Right renal pelvis (tissue), 4 donors: ENCODE measurements at regions not wholly inside any gene's neighbourhood (a gene's known extent, or its start where the extent isn't known, plus 50 kb on each side); places are given as distances from the start of the nearest gene placed in this dataset.

Experiments used
- DNase-seq, 4 donors: peaks; one replicate each; pipeline ENCODE4 v3.0.0-alpha.2; 2013; ENCODE audit warnings: low read depth in 4 of 4, low spot score in 3 of 4, missing footprints in 1 of 4

DNA sequence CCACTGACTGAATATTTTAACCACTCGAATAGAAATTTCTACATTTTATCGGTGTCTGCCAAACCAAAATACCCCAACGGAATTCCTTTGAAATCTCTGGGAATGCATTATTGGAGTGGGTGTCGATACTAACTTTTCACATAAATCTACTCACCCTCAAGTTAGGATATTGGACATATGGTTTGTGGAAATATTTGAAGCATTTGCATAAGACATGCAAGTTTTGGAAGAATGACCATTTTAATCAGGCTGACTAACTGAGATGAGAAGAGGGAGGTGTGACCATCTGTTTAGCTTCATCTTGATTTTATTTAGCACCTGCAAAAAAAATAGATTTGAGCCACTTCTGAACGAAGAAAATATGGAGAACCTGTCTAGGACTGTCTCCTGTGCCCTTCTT lies 61.2 kb downstream of the KLF6 start:
- DNase-seq = no peak

DNA sequence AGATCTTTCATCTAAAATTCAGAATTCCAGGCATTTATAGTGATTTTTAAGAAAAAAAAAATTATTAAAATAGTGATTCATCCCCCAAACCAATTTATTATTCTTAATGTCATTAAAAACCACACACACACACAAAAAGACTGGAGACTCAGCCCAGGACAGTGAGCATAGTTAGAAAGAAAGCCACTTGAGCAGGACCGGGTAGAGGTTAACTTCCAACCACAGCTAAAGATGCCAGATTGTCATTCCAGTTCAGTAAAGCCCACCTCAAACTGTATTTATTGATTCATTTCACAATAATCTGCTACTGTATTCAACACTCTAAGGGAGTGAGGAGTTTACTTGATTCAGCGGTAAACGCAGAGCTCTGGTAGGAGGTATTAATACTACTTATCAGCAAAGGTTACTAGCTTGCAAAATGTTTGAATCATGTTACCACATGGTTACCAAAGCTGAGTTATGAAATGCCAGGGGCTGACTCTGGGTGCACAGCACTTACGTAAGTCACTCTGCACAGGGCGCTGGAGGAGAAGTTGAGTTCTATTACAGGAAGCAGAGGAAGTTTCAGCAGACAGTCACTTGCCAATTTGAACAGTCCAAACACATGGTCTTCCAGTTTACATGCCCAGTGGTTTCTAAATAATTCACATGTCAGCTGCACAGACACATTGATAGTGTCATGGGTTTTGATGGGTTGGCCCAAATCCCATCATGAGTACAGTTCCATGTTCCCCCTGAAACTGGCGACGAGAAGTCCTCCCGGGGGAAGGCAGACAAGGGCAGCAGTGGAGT lies 64.6 kb downstream of the KLF6 start:
- no peak for DNase-seq

- DNase-seq = no peak
Observed at GRCh38 chr10:3719024-3719843, 65.8 kb downstream of the KLF6 start.

GRCh38 chr10:3716093-3716492 lies 68.9 kb downstream of the KLF6 start:
- DNase-seq = no peak

- no peak for DNase-seq
Observed at GRCh38 chr10:3714967-3715366, 70.0 kb downstream of the KLF6 start.

- DNase-seq = no peak
Observed at GRCh38 chr10:3714531-3714930, 70.5 kb downstream of the KLF6 start.

DNA sequence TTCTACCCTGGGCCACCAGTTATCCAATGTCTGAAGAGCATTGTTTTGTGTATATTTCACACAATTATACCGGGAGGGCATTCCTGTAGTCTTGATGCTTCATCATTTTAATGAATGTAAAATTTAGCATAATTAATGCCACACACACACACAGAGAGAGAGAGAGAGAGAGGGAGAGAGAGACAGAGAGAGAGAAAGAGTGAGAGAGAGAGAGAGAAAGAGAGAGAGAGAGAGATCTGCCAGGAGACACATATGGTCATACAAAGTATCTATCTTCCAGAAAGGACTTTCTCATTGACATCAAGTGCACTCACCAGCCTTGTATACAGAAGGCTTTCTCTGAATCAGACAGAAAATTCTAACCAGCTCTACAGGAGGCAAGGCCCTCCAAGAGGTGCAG lies 72.3 kb downstream of the KLF6 start:
- no peak for DNase-seq

GRCh38 chr10:3711918-3712317 lies 73.1 kb downstream of the KLF6 start:
- no peak for DNase-seq

DNA sequence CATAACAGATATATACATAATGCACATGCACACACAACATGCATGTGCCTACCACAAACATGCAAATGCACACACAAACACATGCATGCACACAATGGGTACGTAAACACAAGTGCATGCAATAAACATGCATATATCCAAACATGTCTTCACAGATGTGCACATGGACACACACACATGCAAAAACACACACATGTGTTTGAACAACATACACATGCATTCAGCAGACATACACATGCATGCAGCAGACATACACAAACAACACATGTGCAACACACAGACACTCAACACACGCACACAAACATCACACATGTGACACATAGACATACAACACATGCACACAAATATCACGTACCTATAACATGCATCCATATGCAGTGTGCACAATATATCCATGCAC lies 74.2 kb downstream of the KLF6 start:
- DNase-seq = no peak

GRCh38 chr10:3709456-3710060 lies 75.5 kb downstream of the KLF6 start:
- DNase-seq = no peak

GRCh38 chr10:3708852-3709251 lies 76.2 kb downstream of the KLF6 start:
- no peak for DNase-seq

DNA sequence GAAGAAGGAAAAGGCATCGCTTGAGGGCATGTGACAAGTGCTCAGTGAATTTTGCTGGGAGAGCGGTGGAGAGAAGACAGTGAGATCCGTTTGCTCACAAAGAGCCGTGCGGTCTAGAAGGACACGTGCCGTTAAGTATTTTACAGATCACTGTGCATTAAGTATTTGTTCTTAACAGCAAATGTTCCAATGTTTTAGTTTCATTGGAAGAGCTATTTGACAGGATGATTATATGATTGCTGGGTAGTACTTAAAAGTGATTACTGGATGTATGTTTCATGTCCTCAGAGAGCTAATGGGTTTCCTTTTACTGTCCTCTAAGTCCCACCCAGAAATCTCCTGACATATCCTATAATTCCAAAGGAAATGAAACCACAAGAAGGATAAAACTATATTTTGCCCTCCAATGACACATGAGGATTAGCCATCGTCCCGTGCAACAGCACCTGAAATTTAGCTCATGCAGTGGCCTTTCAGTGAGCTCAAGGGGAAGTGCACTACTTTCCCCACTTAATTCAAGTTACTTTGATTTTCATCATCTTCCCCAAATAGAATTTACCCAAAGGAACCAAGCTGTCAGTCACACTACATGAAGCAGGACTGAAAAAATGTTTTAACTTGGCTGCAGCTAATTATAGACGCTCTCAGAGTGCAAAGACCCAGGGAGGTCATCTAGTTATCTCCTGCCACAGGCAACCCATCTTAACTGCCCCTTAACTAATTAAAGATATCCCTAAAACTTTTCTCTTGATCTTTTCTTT lies 80.3 kb downstream of the KLF6 start:
- DNase-seq = no peak

DNA sequence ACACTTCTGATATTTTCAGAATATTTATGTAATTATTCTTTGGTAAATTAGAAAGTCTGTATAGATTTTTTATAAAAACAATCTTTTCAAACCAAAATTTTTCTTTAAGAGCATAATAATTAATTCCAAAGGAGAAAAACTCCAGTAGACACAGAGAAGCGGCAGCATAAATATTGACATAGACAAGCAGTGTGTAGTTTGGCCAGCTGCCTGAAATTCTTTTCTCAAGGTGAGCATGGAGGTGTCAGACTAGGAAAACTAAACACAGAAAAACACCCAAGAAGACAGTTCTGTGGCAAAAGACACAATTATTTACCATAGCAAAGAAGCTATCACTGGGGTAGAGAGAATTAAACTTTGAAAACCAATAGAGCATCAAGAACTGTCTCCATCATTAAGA lies 82.4 kb downstream of the KLF6 start:
- no peak for DNase-seq

- no peak for DNase-seq
Observed at GRCh38 chr10:3702056-3702546, 82.9 kb downstream of the KLF6 start.

DNA sequence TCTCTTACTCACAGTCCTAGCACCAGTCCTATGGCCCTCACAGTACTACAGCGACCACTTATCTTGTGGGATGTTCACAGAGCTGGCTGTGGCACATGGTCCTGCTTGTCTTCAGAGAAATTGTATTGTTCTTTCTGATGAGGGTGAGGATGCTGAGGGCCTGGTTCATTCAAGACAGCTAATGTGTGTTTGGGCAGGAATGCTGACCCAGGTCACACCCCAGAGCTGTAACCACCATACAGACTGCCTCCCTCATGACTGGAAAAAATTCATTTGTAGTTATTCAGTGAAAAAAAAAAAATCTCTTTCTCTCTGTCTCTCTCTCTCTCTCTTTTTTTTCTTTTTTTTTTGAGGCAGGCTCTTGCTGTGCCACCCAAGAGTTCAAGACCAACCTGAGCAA lies 83.5 kb downstream of the KLF6 start:
- no peak for DNase-seq

GRCh38 chr10:3700531-3701076 lies 84.4 kb downstream of the KLF6 start:
- no peak for DNase-seq

DNA sequence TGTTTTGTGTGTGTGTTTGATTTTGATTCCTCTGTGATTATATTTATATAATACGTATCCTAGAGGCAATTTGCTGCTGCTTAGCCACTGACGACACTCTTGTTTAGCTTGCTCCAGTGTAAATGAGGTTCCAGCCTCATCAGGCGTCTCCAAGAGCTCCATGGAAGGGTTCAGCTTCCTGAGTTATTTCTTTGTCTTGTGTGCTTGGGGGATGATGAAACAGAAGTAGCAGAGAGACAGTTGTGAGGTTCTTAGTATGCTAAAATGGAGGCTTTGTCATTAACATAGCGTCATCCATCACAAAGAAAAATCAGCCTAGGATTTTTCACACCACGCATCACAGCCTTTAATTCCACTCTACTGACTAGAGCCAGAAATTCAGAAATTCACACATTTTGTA lies 85.1 kb downstream of the KLF6 start:
- no peak for DNase-seq

GRCh38 chr10:3698312-3698711 lies 86.7 kb downstream of the KLF6 start:
- no peak for DNase-seq

DNA sequence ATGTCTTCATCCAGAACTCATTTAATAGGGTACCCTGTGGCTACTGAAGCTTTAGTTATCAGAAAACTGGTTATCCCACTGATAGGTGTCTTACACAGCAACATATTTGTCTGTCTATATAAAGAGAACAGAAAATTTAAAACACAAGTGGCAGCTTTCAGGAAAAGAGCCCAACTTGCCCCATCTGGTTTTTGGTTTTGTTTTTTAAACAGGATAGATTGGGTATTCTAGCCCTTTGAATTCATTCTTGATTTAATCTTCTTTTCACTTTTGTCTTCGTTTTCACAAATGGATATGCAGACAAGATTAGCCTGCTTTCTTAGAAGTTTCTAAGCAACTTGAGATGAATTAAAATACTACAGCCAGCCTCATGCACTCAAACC lies 91.3 kb downstream of the KLF6 start:
- DNase-seq = no peak

GRCh38 chr10:3693022-3693697 lies 91.8 kb downstream of the KLF6 start:
- no peak for DNase-seq
